Liver (tissue), 3 donors: ENCODE measurements at regions not wholly inside any gene's neighbourhood (a gene's known extent, or its start where the extent isn't known, plus 50 kb on each side); places are given as distances from the start of the nearest gene placed in this dataset.

ENCODE experiments used
- CTCF ChIP-seq: fragments of 150-350 bp; IDR thresholded peaks from 2 replicates; pipeline ENCODE4 v1.5.1; 2017; ENCODE audit warnings: improper control_type of control experiment, low read depth, low read length; ENCODE audit not compliant: missing input control
- EGR1 ChIP-seq, 2 donors: IDR thresholded peaks; 2 replicates each; pipeline ENCODE4 v1.6.1; 2016 to 2018; ENCODE audit warnings: antibody characterized with exemption in 2 of 2, low read depth in 2 of 2
- SP1 ChIP-seq: IDR thresholded peaks from 2 replicates; pipeline ENCODE4 v1.6.1; 2018; ENCODE audit warnings: antibody characterized with exemption, mild to moderate bottlenecking
- donor health status: healthy.
- donor health status: healthy.

GRCh38 chr7:19508124-19508523 lies 200.7 kb downstream of the POLR1F start:
- TF ChIP-seq SP1 (no peak), CTCF (no peak), EGR1 (IDR thresholded peaks at IDR 0.05; ENCODE audit: low read depth in 2 of 2) (no peak)
